Upper lobe of left lung (tissue), 6 donors: ENCODE measurements at regions not wholly inside any gene's neighbourhood (a gene's known extent, or its start where the extent isn't known, plus 50 kb on each side); places are given as distances from the start of the nearest gene placed in this dataset.

Source experiments
- ATAC-seq, 2 donors: fragments of 200-7000 bp; cut with Tn5 transposase; one replicate each; pipeline ENCODE4 v1.9.1; 2022; ENCODE audit warnings: mild to moderate bottlenecking in 2 of 2, moderate library complexity in 2 of 2; ENCODE audit not compliant: low FRiP score in 2 of 2
- DNase-seq, 2 donors: peaks; one replicate each; pipeline ENCODE4 v3.0.0-alpha.2; 2019 to 2020
- H3K27ac ChIP-seq, 4 donors: fragments of 200-600 bp; sonication (generic); one replicate each; pipeline ENCODE4 v1.5.1; 2016 to 2019
- H3K27me3 ChIP-seq, 4 donors: fragments of 200-600 bp; sonication (generic); one replicate each; pipeline ENCODE4 v1.5.1; 2017 to 2019
- H3K36me3 ChIP-seq, 4 donors: fragments of 200-600 bp; sonication (generic); one replicate each; pipeline ENCODE4 v1.5.1; 2016 to 2019
- H3K4me1 ChIP-seq, 4 donors: fragments of 200-600 bp; sonication (generic); one replicate each; pipeline ENCODE4 v1.5.1; 2018 to 2019
- H3K4me3 ChIP-seq, 4 donors: fragments of 200-600 bp; sonication (generic); one replicate each; pipeline ENCODE4 v1.5.1; 2017 to 2019; ENCODE audit warnings: mild to moderate bottlenecking in 2 of 4, moderate library complexity in 1 of 4
- H3K9me3 ChIP-seq, 4 donors: fragments of 200-600 bp; sonication (generic); one replicate each; pipeline ENCODE4 v1.5.1; 2018 to 2019
- EP300 ChIP-seq, 4 donors: sonication (generic); formaldehyde crosslinking; IDR thresholded peaks; one replicate each; pipeline ENCODE4 v1.5.1; 2017; ENCODE audit warnings: antibody characterized with exemption in 4 of 4, control low read depth in 2 of 4
- POLR2A ChIP-seq, 4 donors: fragments of 450-650 bp; IDR thresholded peaks; one replicate each; pipeline ENCODE4 v1.5.1; 2016 to 2017; ENCODE audit warnings: antibody characterized with exemption in 4 of 4, mild to moderate bottlenecking in 2 of 4
- POLR2AphosphoS5 ChIP-seq, 2 donors: sonication (generic); formaldehyde crosslinking; IDR thresholded peaks; one replicate each; pipeline ENCODE4 v1.5.1; 2017; ENCODE audit warnings: antibody characterized with exemption in 2 of 2
- WGBS, 2 donors: methylation state at CpG; one replicate each; pipeline ENCODE4 v1.1.5; 2017 to 2018; 5-methylcytosine and 5-hydroxymethylcytosine counted together
- TF ChIP-seq, protein P1 (sequence below), 6 experiments: fragments of 450-650 bp in 4 of 6; fragments of 200-600 bp in 2 of 6; sonication (generic) in 2 of 6; IDR thresholded peaks; one replicate each; pipeline ENCODE4 v1.5.1; 2016 to 2019; ENCODE audit warnings: antibody characterized with exemption in 6 of 6
- donor health status: DM: no; HTN: no; CAD: no; lungs with moderate emphysema.
- donor health status: DM: no; HTN: yes; CAD: no; lungs with severe emphysema.

DNA sequence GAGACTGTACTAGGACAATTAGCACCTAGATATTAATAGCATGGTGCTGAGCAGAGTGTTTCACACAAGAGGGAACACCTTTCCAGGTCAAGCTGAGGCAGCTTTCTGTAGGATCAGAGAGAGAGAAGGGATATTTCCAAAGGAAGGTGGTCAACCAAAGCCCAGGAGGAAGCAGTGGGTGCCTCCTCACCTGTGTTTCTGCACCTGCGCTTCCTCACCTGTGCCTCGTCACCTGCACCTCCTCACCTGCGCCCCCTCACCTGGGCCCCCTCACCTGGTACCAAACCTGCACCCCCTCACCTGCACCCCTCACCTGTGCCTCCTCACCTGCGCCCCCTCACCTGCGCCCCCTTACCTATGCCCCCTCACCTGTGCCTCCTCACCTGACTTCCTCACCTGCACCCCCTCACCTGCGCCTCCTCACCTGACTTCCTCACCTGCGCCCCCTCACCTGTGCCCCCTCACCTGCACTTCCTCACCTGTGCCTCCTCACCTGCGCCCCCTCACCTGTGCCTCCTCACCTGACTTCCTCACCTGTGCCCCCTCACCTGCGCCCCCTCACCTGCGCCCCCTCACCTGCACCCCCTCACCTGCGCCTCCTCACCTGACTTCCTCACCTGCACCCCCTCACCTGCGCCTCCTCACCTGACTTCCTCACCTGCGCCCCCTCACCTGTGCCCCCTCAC lies 67.9 kb downstream of the TTLL2 start:
- H3K4me3 ChIP-seq = no peak overlapping the region
- H3K27me3 ChIP-seq = no peaks in the 10 kb centered on the region
- WGBS, 2 donors = 94 to 97% methylated on average over 5 to 12 of the region's 13 CpGs
- H3K36me3 ChIP-seq = no peaks in the 10 kb centered on the region
- no peak for DNase-seq
- ATAC-seq = peak in 1 of 2 donors; percentile 12
- TF ChIP-seq POLR2A (IDR thresholded peaks at IDR 0.05) (no peak), POLR2AphosphoS5 (IDR thresholded peaks at IDR 0.05) (no peak), EP300 (IDR thresholded peaks at IDR 0.05) (no peak)
- TF ChIP-seq, protein P1, sequence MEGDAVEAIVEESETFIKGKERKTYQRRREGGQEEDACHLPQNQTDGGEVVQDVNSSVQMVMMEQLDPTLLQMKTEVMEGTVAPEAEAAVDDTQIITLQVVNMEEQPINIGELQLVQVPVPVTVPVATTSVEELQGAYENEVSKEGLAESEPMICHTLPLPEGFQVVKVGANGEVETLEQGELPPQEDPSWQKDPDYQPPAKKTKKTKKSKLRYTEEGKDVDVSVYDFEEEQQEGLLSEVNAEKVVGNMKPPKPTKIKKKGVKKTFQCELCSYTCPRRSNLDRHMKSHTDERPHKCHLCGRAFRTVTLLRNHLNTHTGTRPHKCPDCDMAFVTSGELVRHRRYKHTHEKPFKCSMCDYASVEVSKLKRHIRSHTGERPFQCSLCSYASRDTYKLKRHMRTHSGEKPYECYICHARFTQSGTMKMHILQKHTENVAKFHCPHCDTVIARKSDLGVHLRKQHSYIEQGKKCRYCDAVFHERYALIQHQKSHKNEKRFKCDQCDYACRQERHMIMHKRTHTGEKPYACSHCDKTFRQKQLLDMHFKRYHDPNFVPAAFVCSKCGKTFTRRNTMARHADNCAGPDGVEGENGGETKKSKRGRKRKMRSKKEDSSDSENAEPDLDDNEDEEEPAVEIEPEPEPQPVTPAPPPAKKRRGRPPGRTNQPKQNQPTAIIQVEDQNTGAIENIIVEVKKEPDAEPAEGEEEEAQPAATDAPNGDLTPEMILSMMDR (IDR thresholded peaks at IDR 0.05) = no peak
- no peak overlapping the region for H3K27ac ChIP-seq
- no peaks in the 10 kb centered on the region for H3K9me3 ChIP-seq
- peaks cover 0 to 11% (median 6%) of the 10 kb centered on the region in 4 donors for H3K4me1 ChIP-seq

- Histone ChIP-seq H3K36me3 (no peaks in the 10 kb centered on the region), H3K27me3 (no peaks in the 10 kb centered on the region), H3K4me1 (peaks cover 0 to 11% (median 6%) of the 10 kb centered on the region in 4 donors), H3K4me3 (no peak overlapping the region), H3K27ac (no peak overlapping the region), H3K9me3 (no peaks in the 10 kb centered on the region)
- 90 to 94% methylated on average over 7 of the region's 7 CpGs for WGBS, 2 donors
- no peak for DNase-seq
- ATAC-seq = no peak
- no peak for TF ChIP-seq POLR2A (IDR thresholded peaks at IDR 0.05)
- TF ChIP-seq, protein P1 (IDR thresholded peaks at IDR 0.05) = no peak
- no peak for TF ChIP-seq EP300 (IDR thresholded peaks at IDR 0.05)
- TF ChIP-seq POLR2AphosphoS5 (IDR thresholded peaks at IDR 0.05) = no peak
Measured at GRCh38 chr6:167393731-167394130, 68.8 kb downstream of the TTLL2 start.

GRCh38 chr6:167394339-167394738 lies 69.5 kb downstream of the TTLL2 start:
- WGBS, 2 donors = 81 to 82% methylated on average over 8 of the region's 8 CpGs
- TF ChIP-seq, protein P1 (IDR thresholded peaks at IDR 0.05) = no peak
- TF ChIP-seq EP300 (IDR thresholded peaks at IDR 0.05) (no peak), POLR2A (IDR thresholded peaks at IDR 0.05) (no peak), POLR2AphosphoS5 (IDR thresholded peaks at IDR 0.05) (no peak)
- Histone ChIP-seq H3K27ac (no peak overlapping the region), H3K36me3 (no peaks in the 10 kb centered on the region), H3K4me1 (peaks cover 0 to 11% (median 6%) of the 10 kb centered on the region in 4 donors), H3K9me3 (no peaks in the 10 kb centered on the region), H3K27me3 (no peaks in the 10 kb centered on the region), H3K4me3 (no peak overlapping the region)
- ATAC-seq (peak in 1 of 2 donors; percentile 40), DNase-seq (no peak)

DNA sequence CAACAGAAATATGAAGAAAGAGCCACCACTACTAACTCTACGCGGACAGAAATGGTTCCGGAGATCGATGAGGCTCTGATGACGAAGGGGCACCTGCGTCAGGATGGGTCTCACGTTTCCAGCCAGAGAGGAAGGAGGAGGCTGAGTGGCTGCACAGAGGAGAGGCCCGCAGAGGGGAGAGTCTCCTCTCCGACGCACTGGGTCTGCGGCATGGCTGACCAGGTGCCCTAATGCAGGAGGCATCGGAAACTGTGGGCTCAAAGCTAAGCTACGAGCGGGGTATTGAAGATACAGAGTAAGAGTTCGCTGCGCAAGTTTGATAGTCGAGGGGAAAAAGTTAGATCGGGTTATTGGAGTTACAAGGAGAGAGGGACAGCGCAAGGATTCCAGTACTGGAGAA lies 69.9 kb downstream of the TTLL2 start:
- H3K27ac ChIP-seq = no peak overlapping the region
- ATAC-seq (no peak), DNase-seq (no peak)
- WGBS, 2 donors = 92 to 94% methylated on average over 19 of the region's 19 CpGs
- H3K27me3 ChIP-seq = no peaks in the 10 kb centered on the region
- H3K9me3 ChIP-seq = no peaks in the 10 kb centered on the region
- TF ChIP-seq POLR2AphosphoS5 (IDR thresholded peaks at IDR 0.05) (no peak), EP300 (IDR thresholded peaks at IDR 0.05) (no peak), POLR2A (IDR thresholded peaks at IDR 0.05) (no peak)
- TF ChIP-seq, protein P1 (IDR thresholded peaks at IDR 0.05) = no peak
- H3K36me3 ChIP-seq = no peaks in the 10 kb centered on the region
- peaks cover 0 to 11% (median 6%) of the 10 kb centered on the region in 4 donors for H3K4me1 ChIP-seq
- H3K4me3 ChIP-seq = no peak overlapping the region
